Activated naive CD4-positive, alpha-beta T cell treated with Interleukin-2 at 50 U/mL for 16 hours (primary cell): ENCODE measurements at regions not wholly inside any gene's neighbourhood (a gene's known extent, or its start where the extent isn't known, plus 50 kb on each side); places are given as distances from the start of the nearest gene placed in this dataset.
"Not testable (repeated sequence)": the region's sequence is repeated elsewhere in the genome, so short reads cannot be mapped to it uniquely, and the experiment has no call there.

Experiments
- DNase-seq: peaks from one replicate; pipeline ENCODE4 v3.0.0-alpha.2; 2020

GRCh38 chr4:141464366-141464765 is 172.0 kb upstream of the IL15 start:
- DNase-seq: no peak

GRCh38 chr4:141465171-141465570 is 171.2 kb upstream of the IL15 start:
- no peak for DNase-seq

GRCh38 chr4:141467225-141467624 is 169.2 kb upstream of the IL15 start:
- DNase-seq: no peak

GRCh38 chr4:141469392-141469791 is 167.0 kb upstream of the IL15 start:
- no peak for DNase-seq

GRCh38 chr4:141473026-141473540 is 163.3 kb upstream of the IL15 start:
- DNase-seq: no peak

- DNase-seq: no peak
Observed at GRCh38 chr4:141473952-141474351, 162.4 kb upstream of the IL15 start.

GRCh38 chr4:141480950-141481349 is 155.4 kb upstream of the IL15 start:
- DNase-seq: no peak

- DNase-seq: not testable (repeated sequence)
Observed at GRCh38 chr4:141484298-141484697, 152.1 kb upstream of the IL15 start.

GRCh38 chr4:141486375-141486997 is 149.9 kb upstream of the IL15 start:
- DNase-seq: no peak

GRCh38 chr4:141497627-141498026 is 138.8 kb upstream of the IL15 start:
- no peak for DNase-seq

GRCh38 chr4:141499261-141499853 is 137.0 kb upstream of the IL15 start:
- no peak for DNase-seq

- DNase-seq: no peak
Observed at GRCh38 chr4:141501395-141501794, 135.0 kb upstream of the IL15 start.

GRCh38 chr4:141501931-141502330 is 134.5 kb upstream of the IL15 start:
- no peak for DNase-seq

GRCh38 chr4:141502755-141503154 is 133.6 kb upstream of the IL15 start:
- DNase-seq: no peak

- DNase-seq: no peak
Observed at GRCh38 chr4:141503260-141503659, 133.1 kb upstream of the IL15 start.

- no peak for DNase-seq
Observed at GRCh38 chr4:141511055-141511454, 125.3 kb upstream of the IL15 start.

- DNase-seq: no peak
Observed at GRCh38 chr4:141513866-141514265, 122.5 kb upstream of the IL15 start.

GRCh38 chr4:141518222-141518621 is 118.2 kb upstream of the IL15 start:
- no peak for DNase-seq

- no peak for DNase-seq
Observed at GRCh38 chr4:141524116-141524515, 112.3 kb upstream of the IL15 start.

- DNase-seq: no peak
Observed at GRCh38 chr4:141524841-141525240, 111.5 kb upstream of the IL15 start.

- DNase-seq: no peak
Observed at GRCh38 chr4:141530627-141531026, 105.8 kb upstream of the IL15 start.

- no peak for DNase-seq
Observed at GRCh38 chr4:141534985-141535384, 101.4 kb upstream of the IL15 start.

- no peak for DNase-seq
Observed at GRCh38 chr4:141538001-141538400, 98.4 kb upstream of the IL15 start.

- no peak for DNase-seq
Observed at GRCh38 chr4:141540643-141541042, 95.7 kb upstream of the IL15 start.

- DNase-seq: no peak
Observed at GRCh38 chr4:141541851-141542250, 94.5 kb upstream of the IL15 start.
